SU-DHL-6 (cell line): ENCODE measurements at regions not wholly inside any gene's neighbourhood (a gene's known extent, or its start where the extent isn't known, plus 50 kb on each side); places are given as distances from the start of the nearest gene placed in this dataset.
"Not testable (repeated sequence)": the region's sequence is repeated elsewhere in the genome, so short reads cannot be mapped to it uniquely, and the experiment has no call there.

Experiments
- H2AFZ ChIP-seq: fragments of 200-600 bp; sonication (generic); 2 replicates; pipeline ENCODE4 v1.6.1; 2014; ENCODE audit warnings: low read depth, mild to moderate bottlenecking, moderate library complexity, mixed read lengths, antibody characterized with exemption, low read length; ENCODE audit not compliant: severe bottlenecking
- H3F3A ChIP-seq: fragments of 200-600 bp; shearing (Covaris generic); 2 replicates; pipeline ENCODE4 v1.6.0; 2016; ENCODE audit warnings: antibody characterized with exemption, mild to moderate bottlenecking; ENCODE audit not compliant: insufficient read depth
- H3K27ac ChIP-seq: fragments of 200-600 bp; sonication (generic); 2 replicates; pipeline ENCODE4 v1.5.1; 2016; ENCODE audit warnings: low read depth, mild to moderate bottlenecking, low read length, moderate library complexity, mixed read lengths
- H3K27me3 ChIP-seq: fragments of 200-600 bp; sonication (generic), shearing (Covaris generic); 2 replicates; pipeline ENCODE4 v1.6.0; 2014; ENCODE audit warnings: mild to moderate bottlenecking, low read length
- H3K36me3 ChIP-seq: fragments of 200-600 bp; sonication (generic); 2 replicates; pipeline ENCODE4 v1.6.1; 2014; ENCODE audit warnings: mild to moderate bottlenecking, low read length, mixed read lengths
- H3K4me2 ChIP-seq: fragments of 300-600, 200-600 bp; shearing (Covaris generic), sonication (generic); 2 replicates; pipeline ENCODE4 v1.6.0; 2014; ENCODE audit warnings: low read length, low read depth, mild to moderate bottlenecking; ENCODE audit not compliant: poor library complexity, severe bottlenecking
- H3K4me3 ChIP-seq: fragments of 200-600 bp; sonication (generic); 2 replicates; pipeline ENCODE4 v1.5.1; 2014; ENCODE audit warnings: antibody characterized with exemption, low read length, mild to moderate bottlenecking, mixed read lengths; ENCODE audit not compliant: insufficient read depth, poor library complexity, severe bottlenecking
- H3K79me2 ChIP-seq: fragments of 200-600 bp; sonication (generic); 2 replicates; pipeline ENCODE4 v1.6.1; 2014; ENCODE audit warnings: mild to moderate bottlenecking, low read length, moderate library complexity; ENCODE audit not compliant: insufficient read depth
- H3K9ac ChIP-seq: fragments of 200-600 bp; sonication (generic); 2 replicates; pipeline ENCODE4 v1.7.0; 2014; ENCODE audit warnings: mild to moderate bottlenecking, low read length
- H3K9me2 ChIP-seq: fragments of 200-600 bp; sonication (generic); replicated peaks from 2 replicates; pipeline ENCODE4 v1.6.1; 2014; ENCODE audit warnings: low read length; ENCODE audit not compliant: insufficient read depth
- H3K9me3 ChIP-seq: fragments of 200-600 bp; sonication (generic); 2 replicates; pipeline ENCODE4 v1.6.1; 2014; ENCODE audit warnings: low read length, mixed read lengths; ENCODE audit not compliant: insufficient read depth
- H4K20me1 ChIP-seq: fragments of 200-600 bp; sonication (generic); 2 replicates; pipeline ENCODE4 v1.6.1; 2014; ENCODE audit warnings: low read depth, mild to moderate bottlenecking, antibody characterized with exemption, low read length, moderate library complexity, mixed read lengths
- CTCF ChIP-seq: fragments of 200-600 bp; sonication (generic); IDR thresholded peaks from one replicate; pipeline ENCODE4 v1.5.1; 2017; ENCODE audit warnings: antibody characterized with exemption, mild to moderate bottlenecking, low read length, moderate library complexity; ENCODE audit not compliant: insufficient read depth, poor library complexity, severe bottlenecking
- EZH2phosphoT487 ChIP-seq: fragments of 200-600 bp; sonication (generic), shearing (Covaris generic); conservative IDR thresholded peaks from 2 replicates; pipeline ENCODE4 v1.6.1; 2018; ENCODE audit warnings: mild to moderate bottlenecking, antibody characterized with exemption, low read length, moderate library complexity, mixed read lengths

GRCh38 chr22:25348391-25348790, 129.0 kb downstream of the CRYBB2 start:
- no peaks in the 10 kb centered on the region for H3K36me3 ChIP-seq
- H3K79me2 ChIP-seq = no peaks in the 10 kb centered on the region

GRCh38 chr22:25348996-25349395, 129.6 kb downstream of the CRYBB2 start:
- H4K20me1 ChIP-seq, H3K4me3 ChIP-seq, H3K4me2 ChIP-seq, H3K27ac ChIP-seq, H3F3A ChIP-seq, H3K27me3 ChIP-seq, H3K9me2 ChIP-seq, H3K9me3 ChIP-seq, H3K9ac ChIP-seq, H3K36me3 ChIP-seq, H3K79me2 ChIP-seq, H2AFZ ChIP-seq: not testable (repeated sequence)

More at GRCh38 chr22:25348391-25348790, 129.0 kb downstream of the CRYBB2 start:
- Histone ChIP-seq H2AFZ (no peak overlapping the region), H3K4me2 (no peak overlapping the region), H3K27ac (no peak overlapping the region), H4K20me1 (no peaks in the 10 kb centered on the region), H3K27me3 (no peaks in the 10 kb centered on the region), H3K9me3 (no peaks in the 10 kb centered on the region), H3K9me2 (no peaks in the 10 kb centered on the region), H3F3A (no peaks in the 10 kb centered on the region), H3K9ac (no peak overlapping the region), H3K4me3 (no peak overlapping the region)
- TF ChIP-seq CTCF = no peak

DNA sequence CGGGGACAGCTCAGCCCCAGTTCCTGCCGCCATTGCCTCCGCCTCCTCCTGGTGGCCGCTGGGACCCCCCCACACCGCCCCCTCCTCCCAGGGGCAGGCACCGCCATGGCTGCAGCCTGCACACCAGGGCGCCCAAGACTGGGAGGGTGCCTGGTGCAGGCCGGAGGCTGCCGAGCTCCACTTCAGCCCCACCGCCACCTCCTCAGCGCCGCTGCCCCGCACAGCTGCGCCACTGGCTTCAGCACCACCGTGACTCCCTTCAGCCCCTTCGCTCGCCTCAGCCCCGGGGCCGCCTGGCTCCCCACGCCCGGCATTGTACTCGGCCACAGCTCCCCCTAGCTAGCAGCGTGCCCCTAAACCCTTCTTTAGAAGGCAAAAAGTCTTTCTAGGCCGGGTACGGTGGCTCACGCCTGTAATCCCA, 131.1 kb downstream of the CRYBB2 start:
- Histone ChIP-seq H2AFZ (no peak overlapping the region), H3K36me3 (no peaks in the 10 kb centered on the region), H3K9me3 (no peaks in the 10 kb centered on the region), H3K9ac (no peak overlapping the region), H3F3A (no peaks in the 10 kb centered on the region), H4K20me1 (no peaks in the 10 kb centered on the region), H3K27ac (no peak overlapping the region), H3K27me3 (no peaks in the 10 kb centered on the region), H3K4me2 (no peak overlapping the region), H3K9me2 (no peaks in the 10 kb centered on the region), H3K79me2 (no peaks in the 10 kb centered on the region), H3K4me3 (no peak overlapping the region)
- TF ChIP-seq EZH2phosphoT487 (no peak), CTCF (no peak)

- H3K4me2 ChIP-seq = no peak overlapping the region
- no peak overlapping the region for H2AFZ ChIP-seq
- H3K36me3 ChIP-seq = no peaks in the 10 kb centered on the region
- H3K9me3 ChIP-seq = no peaks in the 10 kb centered on the region
- no peak overlapping the region for H3K9ac ChIP-seq
- H3K4me3 ChIP-seq = no peak overlapping the region
- H3K27ac ChIP-seq = no peak overlapping the region
- no peaks in the 10 kb centered on the region for H3F3A ChIP-seq
- H3K27me3 ChIP-seq = no peaks in the 10 kb centered on the region
- H3K79me2 ChIP-seq = no peaks in the 10 kb centered on the region
- no peaks in the 10 kb centered on the region for H3K9me2 ChIP-seq
- H4K20me1 ChIP-seq = no peaks in the 10 kb centered on the region
- TF ChIP-seq EZH2phosphoT487 (no peak), CTCF (no peak)
Measured at GRCh38 chr22:25351631-25352293, 132.3 kb downstream of the CRYBB2 start.
